NB4 (cell line): ENCODE measurements at regions not wholly inside any gene's neighbourhood (a gene's known extent, or its start where the extent isn't known, plus 50 kb on each side); places are given as distances from the start of the nearest gene placed in this dataset.

ENCODE experiments used
- DNase-seq: peaks from one replicate; pipeline ENCODE4 v3.0.0; 2010; ENCODE audit warnings: low read depth
- H3K4me3 ChIP-seq: one replicate; pipeline ENCODE4 v1.5.1; 2011; ENCODE audit warnings: mild to moderate bottlenecking, low read depth, low read length, moderate library complexity
- CTCF ChIP-seq: IDR thresholded peaks from one replicate; pipeline ENCODE4 v1.5.1; 2012; ENCODE audit warnings: low read depth, low read length
- MYC ChIP-seq: IDR thresholded peaks from 2 replicates; pipeline ENCODE4 v1.6.1; 2011; ENCODE audit warnings: low read depth, low read length
- POLR2A ChIP-seq: IDR thresholded peaks from 2 replicates; pipeline ENCODE4 v1.6.1; 2011; ENCODE audit warnings: mild to moderate bottlenecking; ENCODE audit not compliant: insufficient read length; ENCODE audit errors: extremely low read depth
- TF ChIP-seq, protein P1 (sequence below): IDR thresholded peaks from 2 replicates; pipeline ENCODE4 v1.6.1; 2011; ENCODE audit warnings: low read depth, low read length

DNA sequence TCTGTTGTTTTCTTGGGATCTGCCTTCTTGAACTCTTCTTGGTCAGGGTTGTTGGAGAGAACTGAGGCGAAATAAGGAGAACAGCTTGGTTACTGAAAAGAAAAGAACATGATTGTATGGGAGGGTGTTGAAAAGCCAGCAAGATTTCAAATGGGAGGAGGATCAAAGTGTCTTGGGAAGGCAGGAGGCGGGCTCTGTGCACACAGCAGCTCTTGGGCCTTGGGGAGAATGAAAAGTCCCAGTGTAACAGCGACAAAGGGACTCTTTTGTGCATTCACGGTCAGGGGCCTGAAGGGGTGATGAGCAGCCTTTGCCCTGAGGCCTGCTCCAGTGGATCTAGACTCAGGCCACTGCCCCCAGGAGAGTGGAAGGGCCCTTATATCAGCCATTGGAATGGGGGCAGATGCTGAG is 135.4 kb downstream of the ADAMTS15 start:
- no peak overlapping the region for H3K4me3 ChIP-seq
- no peak for TF ChIP-seq MYC
- DNase-seq, result no peak

DNA sequence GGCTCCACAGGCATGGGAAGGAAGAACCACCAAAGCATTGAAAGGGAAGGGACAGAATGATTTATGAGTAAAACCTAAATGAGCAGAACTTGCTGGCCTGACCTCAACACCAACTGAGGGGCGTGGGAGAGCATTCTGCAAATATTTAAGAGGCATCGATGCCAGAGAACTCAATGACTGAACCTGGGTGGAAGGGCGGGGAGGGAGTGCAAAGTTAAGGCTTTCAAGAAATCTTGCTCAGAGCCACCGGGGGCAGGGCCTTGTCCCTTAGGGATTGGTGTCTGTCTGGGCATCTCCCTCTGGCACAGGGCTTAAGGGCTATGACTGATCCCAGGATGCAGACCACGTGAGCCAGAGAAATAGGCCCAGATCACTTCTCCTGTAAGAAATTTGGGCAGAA is 137.1 kb downstream of the ADAMTS15 start:
- DNase-seq, result no peak
- H3K4me3 ChIP-seq, result no peak overlapping the region
- TF ChIP-seq MYC (no peak), POLR2A (no peak), CTCF (no peak)
- TF ChIP-seq, protein P1, sequence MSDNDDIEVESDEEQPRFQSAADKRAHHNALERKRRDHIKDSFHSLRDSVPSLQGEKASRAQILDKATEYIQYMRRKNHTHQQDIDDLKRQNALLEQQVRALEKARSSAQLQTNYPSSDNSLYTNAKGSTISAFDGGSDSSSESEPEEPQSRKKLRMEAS, result no peak

- TF ChIP-seq MYC, result no peak
- TF ChIP-seq CTCF, result no peak
- H3K4me3 ChIP-seq, result no peak overlapping the region
- DNase-seq, result no peak
Measured at GRCh38 chr11:130587658-130588057, 139.2 kb downstream of the ADAMTS15 start.

GRCh38 chr11:130588471-130588870 is 140.0 kb downstream of the ADAMTS15 start:
- no peak for TF ChIP-seq CTCF
- TF ChIP-seq MYC, result no peak
- TF ChIP-seq, protein P1, result no peak
- TF ChIP-seq POLR2A, result no peak
- no peak overlapping the region for H3K4me3 ChIP-seq
- no peak for DNase-seq

DNA sequence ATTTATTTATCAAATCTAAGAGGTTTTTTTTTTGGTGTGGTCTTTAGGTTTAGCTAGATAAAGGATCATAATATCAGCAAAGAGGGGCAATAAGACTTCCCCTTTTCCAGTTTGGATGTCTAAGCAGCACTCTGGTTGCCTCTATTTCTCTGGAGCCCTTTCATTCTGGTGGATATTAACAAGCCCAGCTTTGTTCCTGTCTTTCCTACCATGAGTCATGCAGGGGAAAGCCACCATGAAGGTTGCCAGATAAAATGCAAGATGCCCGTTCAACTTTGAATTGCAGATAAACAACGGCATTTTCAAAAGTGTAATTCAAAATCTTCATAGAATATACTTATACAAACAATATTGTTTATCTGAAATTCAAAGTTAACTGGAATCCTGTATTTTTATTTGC is 143.6 kb downstream of the ADAMTS15 start:
- TF ChIP-seq POLR2A (no peak), MYC (no peak), CTCF (no peak)
- TF ChIP-seq, protein P1, result no peak
- no peak overlapping the region for H3K4me3 ChIP-seq
- DNase-seq, result no peak

DNA sequence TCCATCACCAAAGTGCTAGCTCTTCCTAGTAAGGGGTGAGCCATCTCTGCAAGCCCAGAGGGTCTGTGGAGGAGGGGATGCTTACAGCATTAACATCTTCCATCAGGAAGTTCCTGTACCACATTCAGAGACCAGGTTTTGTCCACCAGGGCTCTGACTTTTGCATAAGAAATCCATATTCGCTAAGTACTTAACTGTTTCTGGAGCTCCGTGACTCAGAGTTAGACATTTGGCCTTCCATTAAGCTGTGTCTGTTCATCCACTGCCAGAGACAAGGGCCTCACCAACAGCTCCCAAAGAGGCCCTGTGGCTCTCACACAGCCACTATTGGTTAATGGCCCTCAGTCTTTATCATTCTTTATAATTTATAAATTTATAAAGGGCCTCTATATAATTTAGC is 144.6 kb downstream of the ADAMTS15 start:
- TF ChIP-seq, protein P1, result no peak
- TF ChIP-seq POLR2A, result no peak
- no peak for TF ChIP-seq CTCF
- no peak for TF ChIP-seq MYC
- no peak overlapping the region for H3K4me3 ChIP-seq
- DNase-seq, result no peak

DNA sequence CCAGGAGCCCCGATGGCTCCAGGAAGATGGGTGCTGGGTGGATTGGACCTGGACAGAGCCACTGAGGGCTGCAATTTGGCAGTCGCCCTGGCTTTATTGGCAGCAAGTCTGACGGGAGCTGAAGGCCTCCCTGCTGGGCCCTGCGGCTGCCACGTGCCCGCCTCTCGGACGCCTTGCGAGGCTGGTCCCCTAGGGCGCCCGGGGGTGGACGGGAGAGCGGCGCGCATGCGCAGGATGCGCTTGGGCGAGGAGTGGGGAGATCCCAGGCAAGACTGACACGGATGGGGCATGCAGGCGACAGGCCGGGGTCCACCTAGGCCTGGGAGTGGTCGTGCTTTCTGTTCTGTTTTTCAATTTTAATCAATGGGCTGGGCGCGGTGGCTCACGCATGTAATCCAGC is 150.0 kb downstream of the ADAMTS15 start:
- H3K4me3 ChIP-seq, result no peak overlapping the region
- no peak for DNase-seq
- no peak for TF ChIP-seq POLR2A
- TF ChIP-seq CTCF, result no peak
- TF ChIP-seq, protein P1, result no peak
- no peak for TF ChIP-seq MYC
